ENCODE measurements at regions not wholly inside any gene's neighbourhood (a gene's known extent, or its start where the extent isn't known, plus 50 kb on each side); places are given as distances from the start of the nearest gene placed in this dataset.

- Histone ChIP-seq H3K4me1 (no peaks in the 10 kb centered on the region), H3K27ac (no peak overlapping the region), H3K9me3 (no peaks in the 10 kb centered on the region), H3K4me3 (no peak overlapping the region), H3K27me3 (no peaks in the 10 kb centered on the region), H3K36me3 (no peaks in the 10 kb centered on the region)
- intact Hi-C loops (cut with DNase I; ENCODE audit: low total_unique reads), result no loop called here
- DNase-seq (ENCODE audit: low spot score in 2 of 2), result no peak
- TF ChIP-seq CTCF (IDR thresholded peaks at IDR 0.05) (no peak), POLR2A (IDR thresholded peaks at IDR 0.05) (no peak), POLR2AphosphoS5 (IDR thresholded peaks at IDR 0.05) (no peak)
Measured at GRCh38 chr4:35772291-35772690, 472.0 kb downstream of the ARAP2 start.

GRCh38 chr4:35789899-35790574 is 454.3 kb downstream of the ARAP2 start:
- Histone ChIP-seq H3K9me3 (no peaks in the 10 kb centered on the region), H3K4me3 (no peak overlapping the region), H3K4me1 (no peaks in the 10 kb centered on the region), H3K27me3 (no peaks in the 10 kb centered on the region), H3K36me3 (no peaks in the 10 kb centered on the region), H3K27ac (no peak overlapping the region)
- TF ChIP-seq POLR2AphosphoS5 (IDR thresholded peaks at IDR 0.05), result no peak
- TF ChIP-seq POLR2A (IDR thresholded peaks at IDR 0.05), result no peak
- TF ChIP-seq CTCF (IDR thresholded peaks at IDR 0.05), result no peak
- intact Hi-C loops (cut with DNase I; ENCODE audit: low total_unique reads), result loop anchor here (5.0 kb wide), 1 partner anchor 1263 kb away; no protein-coding TSS in a partner anchor
- DNase-seq (ENCODE audit: low spot score in 2 of 2), result no peak

GRCh38 chr4:35793045-35793722 is 451.1 kb downstream of the ARAP2 start:
- Histone ChIP-seq H3K4me3 (no peak overlapping the region), H3K36me3 (no peaks in the 10 kb centered on the region), H3K27me3 (no peaks in the 10 kb centered on the region), H3K9me3 (peaks cover 0 to 9% of the 10 kb centered on the region in 2 donors), H3K4me1 (no peaks in the 10 kb centered on the region), H3K27ac (no peak overlapping the region)
- TF ChIP-seq POLR2A (IDR thresholded peaks at IDR 0.05), result no peak
- no peak for TF ChIP-seq POLR2AphosphoS5 (IDR thresholded peaks at IDR 0.05)
- no peak for TF ChIP-seq CTCF (IDR thresholded peaks at IDR 0.05)
- no peak for DNase-seq (ENCODE audit: low spot score in 2 of 2)
- intact Hi-C loops (cut with DNase I; ENCODE audit: low total_unique reads), result loop anchor here (5.0 kb wide), 1 partner anchor 1266 kb away; no protein-coding TSS in a partner anchor

- Histone ChIP-seq H3K9me3 (peaks cover 0 to 9% of the 10 kb centered on the region in 2 donors), H3K4me3 (no peak overlapping the region), H3K4me1 (no peaks in the 10 kb centered on the region), H3K27ac (no peak overlapping the region), H3K36me3 (no peaks in the 10 kb centered on the region), H3K27me3 (no peaks in the 10 kb centered on the region)
- DNase-seq (ENCODE audit: low spot score in 2 of 2), result no peak
- TF ChIP-seq CTCF (IDR thresholded peaks at IDR 0.05) (no peak), POLR2A (IDR thresholded peaks at IDR 0.05) (no peak), POLR2AphosphoS5 (IDR thresholded peaks at IDR 0.05) (no peak)
- intact Hi-C loops (cut with DNase I; ENCODE audit: low total_unique reads), result loop anchor here (5.0 kb wide), 1 partner anchor 1266 kb away; no protein-coding TSS in a partner anchor
Measured at GRCh38 chr4:35793766-35794165, 450.5 kb downstream of the ARAP2 start.

GRCh38 chr4:35800669-35801068 is 443.6 kb downstream of the ARAP2 start:
- Histone ChIP-seq H3K4me1 (no peaks in the 10 kb centered on the region), H3K36me3 (no peaks in the 10 kb centered on the region), H3K4me3 (no peak overlapping the region), H3K9me3 (peaks cover 0 to 9% of the 10 kb centered on the region in 2 donors), H3K27ac (no peak overlapping the region), H3K27me3 (no peaks in the 10 kb centered on the region)
- TF ChIP-seq POLR2AphosphoS5 (IDR thresholded peaks at IDR 0.05), result no peak
- intact Hi-C loops (cut with DNase I; ENCODE audit: low total_unique reads), result no loop called here
- DNase-seq (ENCODE audit: low spot score in 2 of 2), result no peak
